ENCODE measurements at regions not wholly inside any gene's neighbourhood (a gene's known extent, or its start where the extent isn't known, plus 50 kb on each side); places are given as distances from the start of the nearest gene placed in this dataset.

- TF ChIP-seq CTCF (conservative IDR thresholded peaks at IDR 0.05; ENCODE audit: low read depth, low read length) (no peak), EZH2 (IDR thresholded peaks at IDR 0.05; ENCODE audit: borderline replicate concordance, low read depth, low read length, poor library complexity, severe bottlenecking) (no peak)
These were observed 184.7 kb downstream of the CARTPT start for GRCh38 chr5:71903808-71904207.
